Keratinocyte (primary cell): ENCODE measurements at regions not wholly inside any gene's neighbourhood (a gene's known extent, or its start where the extent isn't known, plus 50 kb on each side); places are given as distances from the start of the nearest gene placed in this dataset.

ENCODE experiments used
- DNase-seq: peaks from one replicate; pipeline ENCODE4 v3.0.0-alpha.2; 2011; ENCODE audit warnings: low read depth, missing footprints, low spot score
- FAIRE-seq: peaks from 2 replicates; lab custom pipeline; 2011; peaks lifted over from hg19 to GRCh38; lab: Jason Lieb, UNC
- H2AFZ ChIP-seq: 2 replicates; pipeline ENCODE4 v1.6.0; 2012; ENCODE audit warnings: low read length, control low read depth, inconsistent platforms; ENCODE audit not compliant: control insufficient read depth
- H3K27ac ChIP-seq: 2 replicates; pipeline ENCODE4 v1.5.1; 2011; ENCODE audit warnings: low read length; ENCODE audit not compliant: control insufficient read depth, insufficient read depth
- H3K27me3 ChIP-seq: 3 replicates; pipeline ENCODE4 v1.6.0; 2011; ENCODE audit warnings: low read length; ENCODE audit not compliant: control insufficient read depth, insufficient read depth; ENCODE audit errors: extremely low read depth
- H3K36me3 ChIP-seq, 2 experiments: 2 replicates in 1 of 2; 3 replicates in 1 of 2; pipeline ENCODE4 v1.5.1; 2011; ENCODE audit warnings: low read length in 2 of 2, mild to moderate bottlenecking in 1 of 2; ENCODE audit not compliant: control insufficient read depth in 2 of 2, insufficient read depth in 2 of 2; ENCODE audit errors: extremely low read depth in 1 of 2
- H3K4me1 ChIP-seq: 3 replicates; pipeline ENCODE4 v1.5.1; 2011; ENCODE audit warnings: low read length; ENCODE audit not compliant: control insufficient read depth, insufficient read depth; ENCODE audit errors: extremely low read depth
- H3K4me2 ChIP-seq: 3 replicates; pipeline ENCODE4 v1.6.0; 2011; ENCODE audit warnings: low read depth, low read length; ENCODE audit not compliant: control insufficient read depth, insufficient read depth; ENCODE audit errors: extremely low read depth
- H3K4me3 ChIP-seq, 3 experiments: fragments of 200-600 bp in 1 of 3; sonication (generic) in 1 of 3; 2 replicates in 2 of 3; 3 replicates in 1 of 3; pipeline ENCODE4 v1.5.1; 2011 to 2016; ENCODE audit warnings: low read length in 3 of 3, mild to moderate bottlenecking in 3 of 3, control low read depth in 2 of 3, inconsistent platforms in 1 of 3, low read depth in 1 of 3, mixed read lengths in 1 of 3, mixed run types in 1 of 3, moderate library complexity in 1 of 3; ENCODE audit not compliant: control insufficient read depth in 2 of 3, insufficient read depth in 2 of 3; ENCODE audit errors: extremely low read depth in 1 of 3
- H3K79me2 ChIP-seq: 2 replicates; pipeline ENCODE4 v1.6.0; 2012; ENCODE audit warnings: low read length; ENCODE audit not compliant: control insufficient read depth, insufficient read depth
- H3K9ac ChIP-seq: 3 replicates; pipeline ENCODE4 v1.6.0; 2011; ENCODE audit warnings: low read length; ENCODE audit not compliant: control insufficient read depth, insufficient read depth; ENCODE audit errors: extremely low read depth
- H3K9me1 ChIP-seq: 3 replicates; pipeline ENCODE4 v1.6.0; 2011; ENCODE audit warnings: low read length; ENCODE audit not compliant: control insufficient read depth, insufficient read depth; ENCODE audit errors: extremely low read depth
- H3K9me3 ChIP-seq: 2 replicates; pipeline ENCODE4 v1.5.1; 2012; ENCODE audit warnings: low read depth, low read length; ENCODE audit not compliant: control insufficient read depth
- H4K20me1 ChIP-seq: 3 replicates; pipeline ENCODE4 v1.6.0; 2011; ENCODE audit warnings: low read length; ENCODE audit not compliant: control insufficient read depth, insufficient read depth; ENCODE audit errors: extremely low read depth
- CTCF ChIP-seq, 3 experiments: IDR thresholded peaks in 1 of 3; conservative IDR thresholded peaks in 1 of 3; optimal IDR thresholded peaks in 1 of 3; 2 replicates in 2 of 3; 3 replicates in 1 of 3; pipeline versions ENCODE3 to v1.5.1; 2011; ENCODE audit warnings: low read length in 3 of 3, mild to moderate bottlenecking in 3 of 3, moderate library complexity in 2 of 3, control low read depth in 1 of 3, inconsistent platforms in 1 of 3; ENCODE audit not compliant: insufficient read depth in 2 of 3; ENCODE audit errors: extremely low read depth in 1 of 3
- EZH2 ChIP-seq: IDR thresholded peaks from one replicate; pipeline ENCODE4 v1.6.1; 2012; ENCODE audit warnings: inconsistent platforms, mild to moderate bottlenecking, low read length, moderate library complexity
- dilution Hi-C: fragments of 300-500 bp; cut with MboI; formaldehyde crosslinking; loops from one replicate; pipeline ENCODE4 v1.7.0; 2020; ENCODE audit warnings: low sequenced_read_pairs; ENCODE audit not compliant: extremely low pct_ligation_motif_present

GRCh38 chr3:180253283-180253682, 216.5 kb upstream of the PEX5L start:
- Histone ChIP-seq H3K9me1 (no peaks in the 10 kb centered on the region), H3K27ac (no peak overlapping the region), H3K9ac (no peak overlapping the region), H3K4me1 (no peaks in the 10 kb centered on the region), H3K4me3 (no peak overlapping the region), H2AFZ (no peak overlapping the region), H3K9me3 (no peaks in the 10 kb centered on the region), H3K4me2 (no peak overlapping the region), H3K36me3 (no peaks in the 10 kb centered on the region), H3K79me2 (no peaks in the 10 kb centered on the region), H4K20me1 (no peaks in the 10 kb centered on the region), H3K27me3 (no peaks in the 10 kb centered on the region)
- dilution Hi-C loops: no loop called here
- no peak for FAIRE-seq
- DNase-seq: no peak
- TF ChIP-seq CTCF (optimal IDR thresholded peaks at IDR 0.05 in 1 of 3, IDR thresholded peaks at IDR 0.05 in 1 of 3, conservative IDR thresholded peaks at IDR 0.05 in 1 of 3; ENCODE audit: extremely low read depth in 1 of 3, insufficient read depth in 2 of 3, low read length in 3 of 3) (no peak), EZH2 (no peak)

- no peaks in the 10 kb centered on the region for H3K9me1 ChIP-seq
- no peak for TF ChIP-seq EZH2
- TF ChIP-seq CTCF (optimal IDR thresholded peaks at IDR 0.05 in 1 of 3, IDR thresholded peaks at IDR 0.05 in 1 of 3, conservative IDR thresholded peaks at IDR 0.05 in 1 of 3; ENCODE audit: extremely low read depth in 1 of 3, insufficient read depth in 2 of 3, low read length in 3 of 3): no peak
- H3K9ac ChIP-seq: no peak overlapping the region
- no peaks in the 10 kb centered on the region for H3K9me3 ChIP-seq
- no peak overlapping the region for H2AFZ ChIP-seq
- no peaks in the 10 kb centered on the region for H3K79me2 ChIP-seq
- FAIRE-seq (no peak), DNase-seq (no peak)
- H4K20me1 ChIP-seq: no peaks in the 10 kb centered on the region
- no peak overlapping the region for H3K4me3 ChIP-seq
- no peaks in the 10 kb centered on the region for H3K36me3 ChIP-seq
- H3K27ac ChIP-seq: no peak overlapping the region
- no peak overlapping the region for H3K4me2 ChIP-seq
- H3K27me3 ChIP-seq: no peaks in the 10 kb centered on the region
- H3K4me1 ChIP-seq: no peaks in the 10 kb centered on the region
- dilution Hi-C loops: no loop called here
Observed at GRCh38 chr3:180264479-180264878, 227.7 kb upstream of the PEX5L start.
